ENCODE measurements at regions not wholly inside any gene's neighbourhood (a gene's known extent, or its start where the extent isn't known, plus 50 kb on each side); places are given as distances from the start of the nearest gene placed in this dataset.

DNA sequence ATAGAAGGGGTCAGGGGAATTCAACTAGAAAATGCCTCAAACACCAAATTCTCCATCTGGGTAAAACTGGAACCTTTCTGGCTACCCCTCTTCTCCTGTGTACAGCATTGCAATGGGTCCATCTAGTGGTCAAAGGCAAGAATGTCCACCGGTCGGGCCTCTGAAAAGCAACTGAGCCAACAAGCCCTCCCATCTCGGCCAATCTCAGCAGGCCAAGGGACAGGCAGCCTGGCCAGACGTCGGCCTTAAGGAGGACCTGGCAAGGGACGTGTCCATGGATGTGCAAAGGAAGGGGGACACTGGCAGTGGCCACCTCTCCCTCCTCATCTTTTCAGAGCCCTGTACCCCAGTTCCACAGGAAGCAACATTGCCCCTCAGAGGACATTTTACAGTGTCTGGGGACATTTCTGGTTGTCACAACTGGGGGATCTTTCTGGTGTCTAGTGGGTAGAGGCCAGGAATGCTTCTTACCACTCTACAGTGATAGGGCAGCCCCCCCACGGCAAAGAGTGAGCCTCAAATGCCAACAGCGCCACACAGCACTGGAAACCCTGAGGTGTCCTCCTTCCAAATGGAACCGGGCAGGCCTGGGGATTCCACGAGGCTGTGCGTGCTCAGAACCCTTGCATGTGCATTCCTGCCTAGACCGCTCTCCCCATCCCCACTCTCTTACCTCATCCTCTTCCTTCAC, 99.8 kb upstream of the FOXA2 start:
- TF ChIP-seq CTCF (IDR thresholded peaks at IDR 0.05) (peak; percentile 82), ZFX (IDR thresholded peaks at IDR 0.05; ENCODE audit: borderline replicate concordance) (no peak)
